WTC11 (cell line): ENCODE measurements at regions not wholly inside any gene's neighbourhood (a gene's known extent, or its start where the extent isn't known, plus 50 kb on each side); places are given as distances from the start of the nearest gene placed in this dataset.

Experiments
- ATAC-seq: fragments of 200-7000 bp; cut with Tn5 transposase; 2 replicates; pipeline ENCODE4 v1.10.0; 2021; ENCODE audit warnings: mild to moderate bottlenecking, moderate library complexity
- CTCF ChIA-PET: fragments of 300-600 bp; sonication (Branson Sonifier 250); formaldehyde crosslinking; loops from one replicate; lab custom pipeline; 2021; ENCODE audit warnings: antibody characterized with exemption; lab: Charles Lee
- POLR2A ChIA-PET: fragments of 350-600 bp; sonication (Branson Sonifier 250); formaldehyde crosslinking; loops from one replicate; lab custom pipeline; 2021; ENCODE audit warnings: antibody characterized with exemption; lab: Charles Lee
- DNase-seq: peaks from one replicate; pipeline ENCODE4 v3.0.0; 2021; ENCODE audit warnings: low spot score
- H3K27ac Mint-ChIP-seq: 2 replicates; pipeline ENCODE4 v1.8.0; 2021; ENCODE audit warnings: mixed read lengths
- H3K27me3 Mint-ChIP-seq: 2 replicates; pipeline ENCODE4 v1.8.0; 2021; ENCODE audit warnings: low read depth, mild to moderate bottlenecking, moderate library complexity, mixed read lengths
- H3K36me3 Mint-ChIP-seq: 2 replicates; pipeline ENCODE4 v1.8.0; 2021; ENCODE audit warnings: mixed read lengths
- H3K4me1 Mint-ChIP-seq: 2 replicates; pipeline ENCODE4 v1.8.0; 2022; ENCODE audit warnings: mixed read lengths
- H3K4me3 Mint-ChIP-seq: 2 replicates; pipeline ENCODE4 v1.8.0; 2021; ENCODE audit warnings: mild to moderate bottlenecking, moderate library complexity, mixed read lengths
- H3K9me3 Mint-ChIP-seq: 2 replicates; pipeline ENCODE4 v1.8.0; 2021; ENCODE audit warnings: mixed read lengths
- CDX4 ChIP-seq: fragments of 250-450 bp; sonication (Bioruptor Pico); IDR thresholded peaks from 2 replicates; pipeline ENCODE4 v1.9.0; 2021; ENCODE audit warnings: moderate library complexity, mild to moderate bottlenecking, inconsistent platforms, borderline replicate concordance
- E2F1 ChIP-seq: sonication (generic); formaldehyde crosslinking; IDR thresholded peaks from 2 replicates; pipeline ENCODE4 v1.8.0; 2022; ENCODE audit warnings: mild to moderate bottlenecking, missing genetic modification reagents
- E2F4 ChIP-seq: sonication (generic); formaldehyde crosslinking; IDR thresholded peaks from 2 replicates; pipeline ENCODE4 v1.8.1; 2022; ENCODE audit warnings: low read depth, mild to moderate bottlenecking, moderate library complexity, missing genetic modification reagents, borderline replicate concordance
- FOXJ3 ChIP-seq: sonication (generic); formaldehyde crosslinking; IDR thresholded peaks from 2 replicates; pipeline ENCODE4 v1.9.0; 2021; ENCODE audit warnings: missing genetic modification reagents, mild to moderate bottlenecking, borderline replicate concordance
- FOXP1 ChIP-seq: sonication (generic); formaldehyde crosslinking; IDR thresholded peaks from 2 replicates; pipeline ENCODE4 v1.8.0; 2022; ENCODE audit warnings: missing genetic modification reagents, mild to moderate bottlenecking, moderate library complexity, borderline replicate concordance
- GTF2I ChIP-seq: fragments of 250-450 bp; sonication (Bioruptor Pico); conservative IDR thresholded peaks from 2 replicates; pipeline ENCODE4 v1.4.0; 2021; ENCODE audit warnings: mild to moderate bottlenecking
- IRF2 ChIP-seq: sonication (generic); formaldehyde crosslinking; IDR thresholded peaks from 2 replicates; pipeline ENCODE4 v1.8.0; 2022; ENCODE audit warnings: low read depth, missing genetic modification reagents, borderline replicate concordance
- KAT7 ChIP-seq: sonication (generic); formaldehyde crosslinking; IDR thresholded peaks from 2 replicates; pipeline ENCODE4 v1.8.1; 2023; ENCODE audit warnings: missing genetic modification reagents, mild to moderate bottlenecking, borderline replicate concordance
- NFYB ChIP-seq: sonication (generic); formaldehyde crosslinking; conservative IDR thresholded peaks from 2 replicates; pipeline ENCODE4 v1.8.0; 2022; ENCODE audit warnings: low read depth, missing genetic modification reagents
- NR1H2 ChIP-seq: sonication (generic); formaldehyde crosslinking; IDR thresholded peaks from 2 replicates; pipeline ENCODE4 v1.9.0; 2021; ENCODE audit warnings: mild to moderate bottlenecking, moderate library complexity, missing genetic modification reagents
- NR2C2 ChIP-seq: sonication (generic); formaldehyde crosslinking; IDR thresholded peaks from 2 replicates; pipeline ENCODE4 v1.8.0; 2022; ENCODE audit warnings: mild to moderate bottlenecking, missing genetic modification reagents
- OVOL2 ChIP-seq: fragments of 250-450 bp; sonication (Bioruptor Pico); IDR thresholded peaks from 2 replicates; pipeline ENCODE4 v1.9.0; 2021; ENCODE audit warnings: mild to moderate bottlenecking, borderline replicate concordance
- ZBTB21 ChIP-seq: sonication (generic); formaldehyde crosslinking; IDR thresholded peaks from 2 replicates; pipeline ENCODE4 v1.8.1; 2023; ENCODE audit warnings: mild to moderate bottlenecking, missing genetic modification reagents, borderline replicate concordance
- ZMAT4 ChIP-seq: fragments of 250-450 bp; sonication (Bioruptor Pico); IDR thresholded peaks from 2 replicates; pipeline ENCODE4 v1.9.0; 2021; ENCODE audit warnings: mild to moderate bottlenecking
- ZNF671 ChIP-seq: fragments of 250-450 bp; sonication (Bioruptor Pico); IDR thresholded peaks from 2 replicates; pipeline ENCODE4 v1.8.0; 2021; ENCODE audit warnings: mild to moderate bottlenecking
- TF ChIP-seq, protein P1 (sequence below): sonication (generic); formaldehyde crosslinking; IDR thresholded peaks from 2 replicates; pipeline ENCODE4 v1.8.1; 2023; ENCODE audit warnings: mild to moderate bottlenecking, missing genetic modification reagents, borderline replicate concordance
- TF ChIP-seq, protein P2 (sequence below): sonication (generic); formaldehyde crosslinking; conservative IDR thresholded peaks from 2 replicates; pipeline ENCODE4 v1.8.1; 2023; ENCODE audit warnings: mild to moderate bottlenecking, low read depth, missing genetic modification reagents, moderate library complexity
- TF ChIP-seq, protein P3 (sequence below): sonication (generic); formaldehyde crosslinking; IDR thresholded peaks from 2 replicates; pipeline ENCODE4 v1.8.1; 2022; ENCODE audit warnings: mild to moderate bottlenecking, missing genetic modification reagents, moderate library complexity, borderline replicate concordance

- Mint-ChIP-seq H3K27ac (no peak overlapping the region), H3K4me3 (no peak overlapping the region), H3K9me3 (no peaks in the 10 kb centered on the region), H3K4me1 (peaks cover 4% of the 10 kb centered on the region; the same call in 1 of the 2 replicates), H3K36me3 (no peaks in the 10 kb centered on the region), H3K27me3 (no peaks in the 10 kb centered on the region)
- no peak for ATAC-seq
- ChIA-PET CTCF (no interaction called here), POLR2A (no interaction called here)
- DNase-seq, result no peak
- no peak for TF ChIP-seq KAT7 (CRISPR knock-in tag)
- TF ChIP-seq FOXP1 (CRISPR knock-in tag), result no peak
- TF ChIP-seq ZBTB21 (CRISPR knock-in tag), result no peak
- no peak for TF ChIP-seq NR2C2
- TF ChIP-seq ZNF671 (CRISPR knock-in tag), result no peak
- TF ChIP-seq, protein P1, sequence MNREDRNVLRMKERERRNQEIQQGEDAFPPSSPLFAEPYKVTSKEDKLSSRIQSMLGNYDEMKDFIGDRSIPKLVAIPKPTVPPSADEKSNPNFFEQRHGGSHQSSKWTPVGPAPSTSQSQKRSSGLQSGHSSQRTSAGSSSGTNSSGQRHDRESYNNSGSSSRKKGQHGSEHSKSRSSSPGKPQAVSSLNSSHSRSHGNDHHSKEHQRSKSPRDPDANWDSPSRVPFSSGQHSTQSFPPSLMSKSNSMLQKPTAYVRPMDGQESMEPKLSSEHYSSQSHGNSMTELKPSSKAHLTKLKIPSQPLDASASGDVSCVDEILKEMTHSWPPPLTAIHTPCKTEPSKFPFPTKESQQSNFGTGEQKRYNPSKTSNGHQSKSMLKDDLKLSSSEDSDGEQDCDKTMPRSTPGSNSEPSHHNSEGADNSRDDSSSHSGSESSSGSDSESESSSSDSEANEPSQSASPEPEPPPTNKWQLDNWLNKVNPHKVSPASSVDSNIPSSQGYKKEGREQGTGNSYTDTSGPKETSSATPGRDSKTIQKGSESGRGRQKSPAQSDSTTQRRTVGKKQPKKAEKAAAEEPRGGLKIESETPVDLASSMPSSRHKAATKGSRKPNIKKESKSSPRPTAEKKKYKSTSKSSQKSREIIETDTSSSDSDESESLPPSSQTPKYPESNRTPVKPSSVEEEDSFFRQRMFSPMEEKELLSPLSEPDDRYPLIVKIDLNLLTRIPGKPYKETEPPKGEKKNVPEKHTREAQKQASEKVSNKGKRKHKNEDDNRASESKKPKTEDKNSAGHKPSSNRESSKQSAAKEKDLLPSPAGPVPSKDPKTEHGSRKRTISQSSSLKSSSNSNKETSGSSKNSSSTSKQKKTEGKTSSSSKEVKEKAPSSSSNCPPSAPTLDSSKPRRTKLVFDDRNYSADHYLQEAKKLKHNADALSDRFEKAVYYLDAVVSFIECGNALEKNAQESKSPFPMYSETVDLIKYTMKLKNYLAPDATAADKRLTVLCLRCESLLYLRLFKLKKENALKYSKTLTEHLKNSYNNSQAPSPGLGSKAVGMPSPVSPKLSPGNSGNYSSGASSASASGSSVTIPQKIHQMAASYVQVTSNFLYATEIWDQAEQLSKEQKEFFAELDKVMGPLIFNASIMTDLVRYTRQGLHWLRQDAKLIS (CRISPR knock-in tag), result no peak
- no peak for TF ChIP-seq IRF2 (CRISPR knock-in tag)
- TF ChIP-seq, protein P2, sequence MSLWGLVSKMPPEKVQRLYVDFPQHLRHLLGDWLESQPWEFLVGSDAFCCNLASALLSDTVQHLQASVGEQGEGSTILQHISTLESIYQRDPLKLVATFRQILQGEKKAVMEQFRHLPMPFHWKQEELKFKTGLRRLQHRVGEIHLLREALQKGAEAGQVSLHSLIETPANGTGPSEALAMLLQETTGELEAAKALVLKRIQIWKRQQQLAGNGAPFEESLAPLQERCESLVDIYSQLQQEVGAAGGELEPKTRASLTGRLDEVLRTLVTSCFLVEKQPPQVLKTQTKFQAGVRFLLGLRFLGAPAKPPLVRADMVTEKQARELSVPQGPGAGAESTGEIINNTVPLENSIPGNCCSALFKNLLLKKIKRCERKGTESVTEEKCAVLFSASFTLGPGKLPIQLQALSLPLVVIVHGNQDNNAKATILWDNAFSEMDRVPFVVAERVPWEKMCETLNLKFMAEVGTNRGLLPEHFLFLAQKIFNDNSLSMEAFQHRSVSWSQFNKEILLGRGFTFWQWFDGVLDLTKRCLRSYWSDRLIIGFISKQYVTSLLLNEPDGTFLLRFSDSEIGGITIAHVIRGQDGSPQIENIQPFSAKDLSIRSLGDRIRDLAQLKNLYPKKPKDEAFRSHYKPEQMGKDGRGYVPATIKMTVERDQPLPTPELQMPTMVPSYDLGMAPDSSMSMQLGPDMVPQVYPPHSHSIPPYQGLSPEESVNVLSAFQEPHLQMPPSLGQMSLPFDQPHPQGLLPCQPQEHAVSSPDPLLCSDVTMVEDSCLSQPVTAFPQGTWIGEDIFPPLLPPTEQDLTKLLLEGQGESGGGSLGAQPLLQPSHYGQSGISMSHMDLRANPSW, result no peak
- TF ChIP-seq NR1H2, result no peak
- TF ChIP-seq, protein P3, sequence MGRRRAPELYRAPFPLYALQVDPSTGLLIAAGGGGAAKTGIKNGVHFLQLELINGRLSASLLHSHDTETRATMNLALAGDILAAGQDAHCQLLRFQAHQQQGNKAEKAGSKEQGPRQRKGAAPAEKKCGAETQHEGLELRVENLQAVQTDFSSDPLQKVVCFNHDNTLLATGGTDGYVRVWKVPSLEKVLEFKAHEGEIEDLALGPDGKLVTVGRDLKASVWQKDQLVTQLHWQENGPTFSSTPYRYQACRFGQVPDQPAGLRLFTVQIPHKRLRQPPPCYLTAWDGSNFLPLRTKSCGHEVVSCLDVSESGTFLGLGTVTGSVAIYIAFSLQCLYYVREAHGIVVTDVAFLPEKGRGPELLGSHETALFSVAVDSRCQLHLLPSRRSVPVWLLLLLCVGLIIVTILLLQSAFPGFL (CRISPR knock-in tag), result no peak
- no peak for TF ChIP-seq NFYB (CRISPR knock-in tag)
- TF ChIP-seq GTF2I (CRISPR knock-in tag), result no peak
- no peak for TF ChIP-seq E2F4 (CRISPR knock-in tag)
- no peak for TF ChIP-seq OVOL2 (CRISPR knock-in tag)
- TF ChIP-seq CDX4, result no peak
- no peak for TF ChIP-seq FOXJ3 (CRISPR knock-in tag)
- TF ChIP-seq ZMAT4 (CRISPR knock-in tag), result no peak
- TF ChIP-seq E2F1, result no peak
Observed at GRCh38 chr11:106608677-106609076, 409.6 kb downstream of the GUCY1A2 start.
